ENCODE measurements at regions not wholly inside any gene's neighbourhood (a gene's known extent, or its start where the extent isn't known, plus 50 kb on each side); places are given as distances from the start of the nearest gene placed in this dataset.

DNA sequence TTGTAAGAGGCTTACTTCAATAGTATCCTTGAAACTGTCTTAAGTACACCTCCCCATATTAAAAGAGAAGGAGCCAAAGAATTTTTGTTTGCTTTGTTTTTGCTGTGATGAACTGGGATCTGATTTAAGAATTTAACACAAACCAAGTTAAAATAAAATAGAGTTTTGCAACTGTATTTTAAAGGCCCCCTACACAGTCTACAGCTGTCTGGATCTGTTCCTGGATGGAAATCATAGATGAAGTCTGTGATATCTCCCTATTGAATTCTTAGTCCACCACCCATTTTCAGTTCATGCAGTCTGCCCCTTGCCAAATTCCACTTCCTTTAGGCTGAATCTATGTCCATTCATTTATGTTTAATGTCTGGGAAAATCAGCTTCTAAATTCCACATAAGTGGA is 169.8 kb upstream of the MEOX2 start:
- no peak overlapping the region for H3K4me3 ChIP-seq (ENCODE audit: low read depth, low read length)
- DNase-seq (ENCODE audit: low read depth), result no peak

DNA sequence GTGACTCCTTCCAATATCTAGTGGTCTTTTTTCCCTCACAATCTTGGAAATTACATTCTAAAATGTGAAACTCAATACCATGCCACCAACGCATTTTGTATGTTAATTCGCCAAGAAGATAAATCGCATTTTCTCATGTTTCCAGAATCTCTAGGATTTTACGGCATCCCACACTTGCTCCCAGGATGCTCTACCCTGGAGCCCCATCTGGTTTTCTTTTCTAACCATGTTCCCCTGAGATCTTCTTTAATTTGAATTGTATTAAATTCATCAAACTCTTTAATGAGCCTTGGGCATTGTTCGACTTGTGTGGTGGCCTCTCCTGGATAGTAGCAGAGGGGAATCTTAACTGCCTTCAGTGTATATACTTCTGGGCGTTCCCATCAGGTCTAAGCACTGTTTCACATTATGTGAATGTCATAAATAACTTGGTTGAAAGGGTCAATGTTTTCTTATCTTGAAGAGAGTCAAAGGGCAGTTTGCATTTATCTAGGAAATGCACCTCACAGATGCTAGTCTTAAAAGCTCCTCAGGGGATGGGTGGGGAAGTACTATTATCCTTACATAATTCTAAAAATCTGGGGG is 169.1 kb upstream of the MEOX2 start:
- H3K4me3 ChIP-seq (ENCODE audit: low read depth, low read length), result no peak overlapping the region
- no peak for DNase-seq (ENCODE audit: low read depth)

DNA sequence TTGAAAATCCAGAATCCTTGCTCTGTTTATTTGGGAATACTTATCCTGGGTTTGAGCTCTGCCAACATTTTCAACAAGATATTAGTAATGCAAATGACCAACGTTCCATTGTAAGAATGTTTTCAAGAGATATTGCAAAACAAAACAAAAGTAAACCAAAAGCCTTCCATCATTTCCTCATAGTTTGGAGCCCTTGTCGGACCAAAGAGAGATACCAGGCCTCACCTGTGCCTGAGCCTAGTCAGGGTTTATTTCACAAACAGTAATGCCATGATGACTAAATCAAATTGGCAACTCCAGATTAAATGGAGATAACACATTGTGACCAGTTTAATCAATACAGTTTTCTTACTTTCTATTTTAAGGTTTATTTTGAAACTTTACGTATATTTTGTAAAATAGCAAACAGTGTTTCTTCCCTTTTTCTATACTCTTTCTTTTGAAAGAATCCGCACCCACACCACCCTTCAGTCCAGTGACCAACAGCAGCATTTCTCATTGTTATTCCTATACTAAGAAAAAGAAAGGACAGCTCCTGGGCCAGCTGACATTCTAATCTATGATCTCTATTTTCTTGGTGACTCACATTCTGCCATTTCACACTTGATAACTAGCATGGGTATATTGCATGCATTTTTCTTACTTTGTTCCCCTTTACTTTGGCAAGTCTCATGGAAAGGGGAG is 168.5 kb upstream of the MEOX2 start:
- H3K4me3 ChIP-seq (ENCODE audit: low read depth, low read length), result no peak overlapping the region
- DNase-seq (ENCODE audit: low read depth), result no peak

DNA sequence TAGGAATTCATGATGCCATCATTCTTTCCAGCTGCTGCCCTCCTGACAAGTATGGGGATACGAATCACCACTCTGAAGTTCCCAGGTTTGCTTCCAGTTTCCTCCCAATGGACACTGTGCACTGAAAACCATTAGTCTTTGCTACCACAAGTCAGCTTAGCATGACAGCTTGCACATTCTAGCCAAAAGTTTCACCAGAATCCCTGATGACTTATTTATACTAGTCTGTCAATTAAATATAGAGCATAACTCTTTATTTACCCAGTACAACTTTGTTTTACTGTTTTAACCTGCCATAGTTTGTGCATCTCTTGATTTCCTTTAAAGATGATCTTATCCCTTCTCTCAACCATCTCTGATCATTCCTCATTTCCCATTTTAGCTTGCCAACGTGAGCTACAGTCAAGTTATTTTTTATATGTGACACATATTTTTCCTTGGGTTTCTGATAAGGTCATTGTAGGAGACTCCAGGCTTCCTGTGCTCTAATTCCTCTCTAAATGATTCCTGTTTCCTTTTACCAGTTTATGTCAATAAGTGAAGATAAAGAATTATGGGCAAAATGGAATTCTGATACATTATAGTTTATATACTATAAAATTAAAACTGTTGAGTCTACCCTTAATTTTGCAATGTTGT is 167.5 kb upstream of the MEOX2 start:
- DNase-seq (ENCODE audit: low read depth), result peak; percentile 79
- H3K4me3 ChIP-seq (ENCODE audit: low read depth, low read length), result no peak overlapping the region

DNA sequence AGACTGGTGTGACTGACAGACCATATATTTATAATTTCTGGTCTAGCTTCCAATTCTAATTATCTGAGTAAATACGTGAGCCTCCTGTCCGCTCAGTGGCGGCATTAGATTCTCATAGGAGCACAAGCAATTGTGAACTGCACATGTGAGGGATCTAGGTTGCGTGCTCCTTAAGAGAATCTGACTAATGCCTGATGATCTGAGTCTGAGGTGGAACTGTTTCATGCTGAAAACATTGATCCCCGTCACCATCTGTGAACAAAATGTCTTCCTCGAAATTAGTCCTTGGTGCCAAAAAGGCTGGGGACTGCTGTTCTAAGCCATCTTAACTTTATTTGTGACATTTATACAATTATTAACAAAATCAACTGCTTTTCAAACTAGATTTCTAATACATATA is 164.7 kb upstream of the MEOX2 start:
- no peak overlapping the region for H3K4me3 ChIP-seq (ENCODE audit: low read depth, low read length)
- peak; percentile 42 for DNase-seq (ENCODE audit: low read depth)

DNA sequence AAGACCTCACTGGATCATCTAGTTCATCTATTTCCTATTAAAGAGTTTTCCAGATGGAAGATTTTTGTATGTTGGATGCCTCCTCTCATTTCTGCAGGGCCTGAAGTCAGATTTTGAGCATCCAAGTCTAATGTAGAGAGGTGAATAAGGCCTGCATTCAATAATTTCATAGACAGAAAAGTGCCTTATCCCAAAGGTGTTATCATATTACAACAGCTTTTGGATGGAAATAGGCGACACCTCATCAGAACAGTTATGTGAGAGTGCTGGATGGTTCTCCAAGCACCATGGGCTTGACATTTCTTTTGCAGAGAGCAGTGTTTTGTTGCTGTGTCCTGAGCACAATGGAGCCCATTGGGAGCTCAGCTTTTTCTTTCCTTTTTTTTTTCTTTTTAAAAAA is 162.4 kb upstream of the MEOX2 start:
- H3K4me3 ChIP-seq (ENCODE audit: low read depth, low read length), result no peak overlapping the region
- no peak for DNase-seq (ENCODE audit: low read depth)

DNA sequence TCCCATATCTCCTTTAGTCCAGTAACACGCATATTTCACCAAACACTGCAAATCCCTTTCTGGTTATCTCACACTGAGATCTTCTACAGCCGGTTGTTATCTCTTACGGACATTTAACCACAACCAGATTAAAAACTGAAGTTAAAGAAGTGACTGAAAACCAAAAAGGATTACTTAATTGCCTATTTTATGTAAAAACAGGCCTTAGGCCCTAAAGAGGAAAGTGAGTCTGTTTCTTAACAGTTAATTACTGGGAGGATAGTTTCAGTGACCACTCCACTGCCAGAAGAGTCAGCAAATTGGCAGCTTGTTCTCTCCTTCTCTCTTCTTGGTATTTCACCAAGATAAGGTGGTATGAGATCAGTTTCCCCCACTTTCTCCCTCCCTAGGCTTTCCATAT is 161.9 kb upstream of the MEOX2 start:
- no peak for DNase-seq (ENCODE audit: low read depth)
- no peak overlapping the region for H3K4me3 ChIP-seq (ENCODE audit: low read depth, low read length)

DNA sequence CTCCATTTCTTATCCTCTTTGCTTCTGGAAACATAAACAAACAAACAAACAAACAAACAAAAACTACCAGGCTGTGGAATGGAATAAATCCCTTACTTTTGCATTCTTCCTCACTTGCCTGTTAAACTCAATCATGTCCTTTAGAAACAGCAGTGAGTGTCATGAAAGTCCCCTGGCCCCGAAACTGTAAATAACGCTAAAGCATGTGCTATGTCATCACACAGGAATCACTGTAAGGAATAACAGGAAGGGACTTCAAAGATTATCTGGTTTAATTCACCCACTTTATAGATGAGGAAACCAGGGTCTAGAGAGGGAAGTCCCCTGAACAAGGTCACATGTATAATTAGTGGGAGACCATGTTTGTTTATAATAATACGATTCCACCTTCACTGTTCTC is 159.4 kb upstream of the MEOX2 start:
- no peak overlapping the region for H3K4me3 ChIP-seq (ENCODE audit: low read depth, low read length)
- no peak for DNase-seq (ENCODE audit: low read depth)

DNA sequence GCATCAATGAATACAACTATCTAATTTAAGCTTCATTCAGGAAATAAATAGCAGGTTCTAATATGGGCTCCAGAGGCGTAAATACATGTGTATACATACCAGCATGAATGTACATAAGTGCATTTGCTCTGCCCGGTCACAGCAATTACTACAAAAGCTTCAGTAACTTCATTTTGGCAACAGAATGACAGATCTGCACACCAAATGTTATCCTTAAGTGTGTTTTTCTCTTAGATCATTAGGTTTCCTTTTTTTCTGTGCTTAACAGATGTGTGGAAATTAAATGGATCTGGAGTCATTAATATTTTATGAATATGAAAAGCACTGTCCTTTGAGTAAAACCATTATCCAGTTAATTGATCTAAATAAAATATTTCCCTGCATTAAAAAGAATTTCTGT is 159.0 kb upstream of the MEOX2 start:
- no peak for DNase-seq (ENCODE audit: low read depth)
- no peak overlapping the region for H3K4me3 ChIP-seq (ENCODE audit: low read depth, low read length)

DNA sequence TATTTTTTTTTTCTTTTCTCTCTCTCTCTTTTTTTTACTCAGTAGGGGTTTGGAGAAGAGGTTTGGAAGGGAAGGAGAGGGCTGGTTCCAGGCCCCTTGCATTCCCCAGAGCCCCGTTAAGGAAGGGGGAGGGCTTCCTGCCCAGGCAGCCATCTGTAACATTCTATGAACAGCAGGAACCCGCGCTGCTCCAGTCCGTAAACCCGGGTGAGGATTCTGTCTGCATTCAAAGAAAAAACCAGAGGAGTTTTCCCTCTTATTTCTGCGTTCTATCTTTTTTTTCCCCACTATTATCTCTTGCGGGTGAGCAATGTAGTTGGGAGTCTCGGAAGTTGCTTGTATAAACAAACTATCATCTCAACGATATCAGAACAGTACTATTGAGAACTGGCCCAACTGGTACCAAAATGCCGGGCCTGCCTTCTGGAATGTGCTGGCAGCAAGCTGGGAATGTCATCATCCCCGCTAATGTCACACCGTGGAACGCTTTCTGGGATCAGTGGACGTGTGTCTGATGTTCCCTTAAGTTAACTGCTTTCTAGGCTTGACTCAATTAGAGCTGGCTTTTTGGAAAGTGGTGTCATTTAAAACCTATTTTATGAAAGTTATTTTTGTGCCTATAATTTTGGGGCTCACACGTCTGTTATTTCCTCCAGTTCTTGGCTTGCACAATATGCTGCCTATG is 153.1 kb upstream of the MEOX2 start:
- no peak for DNase-seq (ENCODE audit: low read depth)
- peak overlapping the region; percentile 37 for H3K4me3 ChIP-seq (ENCODE audit: low read depth, low read length)

DNA sequence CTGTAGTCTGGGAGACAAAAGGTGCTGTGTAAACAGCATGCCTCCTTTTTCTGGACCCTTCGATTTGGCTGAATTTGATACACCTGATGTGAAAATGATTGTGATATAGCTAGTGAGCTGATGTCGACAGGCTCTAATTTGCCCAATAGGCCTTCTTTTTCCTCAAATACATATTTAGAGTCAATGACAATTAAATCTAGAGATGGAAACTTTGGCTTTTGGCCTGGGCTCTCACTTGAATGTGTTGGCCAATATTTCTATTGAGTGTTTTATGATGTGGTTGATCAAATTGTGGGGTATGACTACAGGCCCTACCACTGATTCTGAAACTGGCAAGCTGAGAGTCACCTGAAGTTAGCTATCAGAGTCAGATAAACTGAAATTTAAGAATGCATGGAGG is 151.8 kb upstream of the MEOX2 start:
- DNase-seq (ENCODE audit: low read depth), result no peak

DNA sequence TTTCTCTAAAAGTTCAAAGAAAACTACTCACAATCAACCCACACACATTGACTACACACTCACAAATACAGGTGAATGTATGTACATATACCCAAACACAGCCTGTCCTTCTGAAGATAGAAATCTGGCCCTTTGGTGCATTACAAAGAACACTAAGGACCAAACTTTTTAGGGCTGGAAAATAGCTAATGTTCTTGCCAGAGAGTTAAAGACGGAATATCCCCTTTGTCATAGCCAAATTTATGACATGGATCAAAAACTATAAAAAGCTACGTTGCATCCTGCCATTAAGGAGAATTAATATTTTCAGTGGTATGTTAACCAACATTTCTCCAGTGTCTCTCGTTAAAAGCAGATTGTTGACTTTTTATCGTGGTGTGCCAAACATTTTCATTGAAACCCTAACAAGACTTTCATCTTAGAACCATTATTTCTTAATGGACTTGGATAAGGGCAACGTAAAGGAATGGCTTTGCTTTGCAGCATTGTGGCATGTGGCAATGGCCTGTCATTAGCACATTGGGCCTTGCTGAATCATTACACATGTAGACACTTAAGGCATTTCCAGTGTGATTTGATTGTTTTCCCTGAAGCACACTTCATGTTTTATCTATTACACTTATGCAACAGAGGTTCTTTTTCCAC is 150.9 kb upstream of the MEOX2 start:
- no peak overlapping the region for H3K4me3 ChIP-seq (ENCODE audit: low read depth, low read length)
- no peak for DNase-seq (ENCODE audit: low read depth)

More for the DNA sequence above, 151.8 kb upstream of the MEOX2 start:
- H3K4me3 ChIP-seq (ENCODE audit: low read depth, low read length), result no peak overlapping the region

DNA sequence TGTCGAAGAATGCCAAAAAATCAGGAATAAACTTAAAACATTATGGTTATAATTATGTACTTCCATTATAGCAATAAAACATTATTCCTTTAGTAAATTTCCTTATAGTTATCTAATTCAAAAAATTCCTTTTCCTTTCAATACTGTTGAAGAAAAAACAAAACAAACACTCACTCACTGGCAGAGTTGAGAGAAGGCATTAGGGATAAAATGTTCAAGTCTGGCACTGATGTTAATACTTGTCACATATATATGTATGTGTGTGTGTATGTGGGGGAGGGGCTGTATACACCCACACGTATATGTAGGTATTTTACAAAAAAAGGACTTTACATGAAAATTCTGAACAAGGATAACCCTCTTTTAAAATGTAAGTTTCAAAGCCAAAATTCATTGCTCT is 150.2 kb upstream of the MEOX2 start:
- H3K4me3 ChIP-seq (ENCODE audit: low read depth, low read length), result no peak overlapping the region
- no peak for DNase-seq (ENCODE audit: low read depth)

DNA sequence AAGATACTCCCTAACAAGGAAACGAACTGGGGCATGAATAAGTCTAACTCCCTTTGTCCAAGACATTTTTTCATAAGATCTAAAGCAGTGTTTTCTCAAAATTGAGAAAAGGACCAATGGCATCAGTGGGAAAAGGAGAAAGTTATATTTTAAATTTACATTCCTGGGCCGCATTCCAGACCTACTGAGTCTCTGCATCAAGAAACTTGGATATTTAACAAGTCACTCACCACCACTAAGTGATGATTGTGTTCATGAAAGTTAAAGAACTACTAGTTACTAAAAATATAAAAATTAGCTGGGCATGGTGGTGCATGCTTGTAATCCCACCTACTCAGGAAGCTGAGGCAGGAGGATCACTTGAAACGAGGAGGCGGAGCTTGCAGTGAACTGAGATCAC is 149.6 kb upstream of the MEOX2 start:
- no peak for DNase-seq (ENCODE audit: low read depth)
- H3K4me3 ChIP-seq (ENCODE audit: low read depth, low read length), result no peak overlapping the region

DNA sequence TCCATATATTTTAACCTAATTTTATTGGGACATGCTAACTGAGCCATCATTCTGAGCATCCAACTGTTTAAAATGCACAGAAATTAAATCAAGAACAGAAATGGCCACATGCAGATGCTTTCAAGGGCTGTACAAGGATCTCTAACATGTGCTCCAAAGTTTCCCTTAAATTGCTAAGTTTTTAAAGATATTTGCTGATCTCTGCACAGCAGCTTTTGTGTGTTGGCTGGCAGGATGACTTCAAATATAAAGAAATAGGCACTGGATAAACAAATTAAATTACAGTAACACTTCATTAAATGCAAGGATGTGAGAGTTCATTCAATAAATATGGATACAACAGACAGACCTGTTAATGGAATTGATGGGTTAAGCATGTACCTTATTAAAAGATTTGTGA is 148.0 kb upstream of the MEOX2 start:
- no peak for DNase-seq (ENCODE audit: low read depth)
- no peak overlapping the region for H3K4me3 ChIP-seq (ENCODE audit: low read depth, low read length)

DNA sequence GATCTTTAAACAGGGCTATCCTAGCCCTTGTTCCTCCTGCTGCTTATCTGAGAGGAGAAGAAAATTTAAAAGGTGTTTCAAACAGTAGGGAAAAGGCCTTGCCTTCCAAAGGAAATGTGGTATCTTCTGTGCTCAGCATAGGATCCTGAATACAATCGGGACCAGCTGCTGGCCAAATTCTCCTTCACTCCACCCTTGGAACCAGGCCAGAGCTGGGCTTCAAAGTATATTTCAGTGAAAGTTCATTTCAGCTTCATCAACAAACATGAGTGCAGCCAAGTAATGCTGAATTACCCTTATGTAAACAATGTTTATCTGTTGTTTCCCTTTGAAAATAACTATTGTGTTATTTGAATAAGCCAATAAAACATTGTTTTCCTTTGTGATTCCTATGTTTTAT is 146.5 kb upstream of the MEOX2 start:
- H3K4me3 ChIP-seq (ENCODE audit: low read depth, low read length), result no peak overlapping the region
- DNase-seq (ENCODE audit: low read depth), result no peak

DNA sequence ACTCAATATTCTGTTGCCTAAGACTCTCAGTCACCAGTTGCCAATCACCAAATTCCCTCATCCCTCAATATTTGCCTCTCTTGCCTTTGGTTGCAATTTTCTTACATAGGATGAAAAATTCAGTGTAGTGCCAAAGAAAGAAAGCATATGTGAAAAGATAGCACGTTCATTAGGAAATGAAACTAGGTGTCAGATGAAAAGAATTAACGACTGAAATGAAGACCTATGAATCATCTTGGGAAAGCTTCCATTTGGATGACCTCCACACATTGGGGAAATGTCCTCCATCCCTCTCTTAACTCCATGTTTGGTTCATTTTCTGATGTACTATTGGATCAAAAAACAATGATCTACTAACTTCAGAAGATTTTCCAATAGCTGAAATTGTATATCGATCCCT is 145.1 kb upstream of the MEOX2 start:
- DNase-seq (ENCODE audit: low read depth), result no peak

DNA sequence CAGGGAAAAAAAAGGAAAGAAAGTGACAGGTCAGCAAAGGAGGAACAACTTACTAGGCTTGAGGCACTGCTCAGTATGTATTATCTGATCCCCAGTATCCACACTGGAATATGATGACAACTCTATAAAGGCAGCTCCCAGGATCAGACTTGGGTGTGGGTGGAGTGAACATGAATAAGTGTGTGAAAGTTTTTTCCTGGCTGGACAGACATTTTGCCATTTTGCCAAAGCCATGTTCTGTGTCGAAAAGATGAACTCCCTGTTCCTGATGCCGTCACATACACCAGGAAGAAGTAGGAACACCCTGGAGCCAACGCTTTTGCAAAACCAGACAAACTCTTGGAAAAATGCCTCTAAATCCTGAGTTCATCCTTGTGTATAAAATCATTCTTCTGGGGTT is 143.2 kb upstream of the MEOX2 start:
- H3K4me3 ChIP-seq (ENCODE audit: low read depth, low read length), result no peak overlapping the region
- DNase-seq (ENCODE audit: low read depth), result no peak

More for the DNA sequence above, 145.1 kb upstream of the MEOX2 start:
- no peak overlapping the region for H3K4me3 ChIP-seq (ENCODE audit: low read depth, low read length)

DNA sequence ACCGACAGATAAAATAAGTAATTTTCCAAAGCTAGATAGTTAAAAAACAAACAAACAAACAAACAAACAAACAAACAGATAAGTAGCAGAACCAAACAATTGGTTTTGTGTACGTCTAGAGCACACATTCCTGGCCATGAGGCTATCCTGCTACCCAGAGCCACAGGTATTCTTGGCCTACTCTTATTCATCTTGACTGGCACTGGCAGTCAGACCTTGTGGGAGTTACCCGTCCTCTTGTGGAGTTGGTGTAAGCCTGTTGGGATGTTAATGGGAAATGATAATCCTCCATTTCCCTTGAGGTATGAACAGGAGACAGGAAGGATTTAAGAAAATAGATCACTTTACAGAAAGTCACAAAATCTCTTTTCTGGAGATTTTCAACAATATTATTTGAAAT is 142.4 kb upstream of the MEOX2 start:
- no peak for DNase-seq (ENCODE audit: low read depth)
- H3K4me3 ChIP-seq (ENCODE audit: low read depth, low read length), result no peak overlapping the region

All from skeletal muscle cell (primary cell).